ENCODE measurements at regions not wholly inside any gene's neighbourhood (a gene's known extent, or its start where the extent isn't known, plus 50 kb on each side); places are given as distances from the start of the nearest gene placed in this dataset.
"Not testable (repeated sequence)": the region's sequence is repeated elsewhere in the genome, so short reads cannot be mapped to it uniquely, and the experiment has no call there.

DNA sequence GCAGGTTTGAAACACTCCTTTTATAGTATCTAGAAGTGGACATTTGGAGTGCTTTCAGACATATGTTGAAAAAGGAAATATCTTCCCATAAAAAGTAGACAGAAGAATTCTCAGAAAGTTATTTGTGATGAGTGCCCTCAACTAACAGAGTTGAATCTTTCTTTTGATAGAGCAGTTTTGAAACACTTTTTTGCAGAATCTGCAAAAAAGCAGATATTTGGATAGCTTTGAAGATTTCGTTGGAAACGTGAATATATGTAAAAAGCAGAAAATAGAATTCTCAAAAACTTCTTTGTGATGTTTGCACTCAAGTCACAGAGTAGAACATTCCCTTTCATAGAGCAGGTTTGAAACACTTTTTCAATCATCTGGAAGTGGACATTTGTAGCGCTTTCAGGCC lies 676.4 kb upstream of the ZNF337 start:
- not testable (repeated sequence) for H3K9ac ChIP-seq (ENCODE audit: low read depth, low read length); H3K36me3 ChIP-seq (ENCODE audit: control insufficient read depth, insufficient read depth, low read length); H3K4me3 ChIP-seq (ENCODE audit: low read depth, low read length); H3K27me3 ChIP-seq (ENCODE audit: control insufficient read depth, insufficient read depth, low read length); H3K9me3 ChIP-seq (ENCODE audit: control insufficient read depth, insufficient read depth, low read length); H3K4me1 ChIP-seq (ENCODE audit: control insufficient read depth, insufficient read depth, low read length)

DNA sequence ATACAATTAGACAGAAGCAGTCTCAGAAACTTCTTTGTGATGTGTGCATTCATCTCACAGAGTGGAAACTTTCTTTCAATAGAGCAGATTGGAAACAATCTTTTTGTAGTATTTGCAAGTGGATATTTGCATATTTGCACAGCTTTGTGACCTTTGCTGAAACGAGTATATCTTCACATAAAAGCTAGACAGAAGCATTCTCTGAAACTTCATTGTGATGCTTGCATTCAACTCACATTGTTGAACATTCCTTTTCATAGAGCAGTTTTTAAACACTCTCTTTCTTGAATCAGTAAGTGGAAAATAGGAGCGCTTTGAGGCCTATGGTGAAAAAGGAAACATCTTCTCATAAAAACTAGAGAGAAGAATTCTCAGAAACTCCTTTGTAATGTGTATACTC lies 657.9 kb upstream of the ZNF337 start:
- no peaks in the 10 kb centered on the region for H3K27me3 ChIP-seq (ENCODE audit: control insufficient read depth, insufficient read depth, low read length)
- H3K9me3 ChIP-seq (ENCODE audit: control insufficient read depth, insufficient read depth, low read length), result peaks cover 4% of the 10 kb centered on the region
- no peak overlapping the region for H3K9ac ChIP-seq (ENCODE audit: low read depth, low read length)
- H3K4me3 ChIP-seq (ENCODE audit: low read depth, low read length), result no peak overlapping the region
- H3K36me3 ChIP-seq (ENCODE audit: control insufficient read depth, insufficient read depth, low read length), result no peaks in the 10 kb centered on the region
- H3K4me1 ChIP-seq (ENCODE audit: control insufficient read depth, insufficient read depth, low read length), result no peaks in the 10 kb centered on the region

DNA sequence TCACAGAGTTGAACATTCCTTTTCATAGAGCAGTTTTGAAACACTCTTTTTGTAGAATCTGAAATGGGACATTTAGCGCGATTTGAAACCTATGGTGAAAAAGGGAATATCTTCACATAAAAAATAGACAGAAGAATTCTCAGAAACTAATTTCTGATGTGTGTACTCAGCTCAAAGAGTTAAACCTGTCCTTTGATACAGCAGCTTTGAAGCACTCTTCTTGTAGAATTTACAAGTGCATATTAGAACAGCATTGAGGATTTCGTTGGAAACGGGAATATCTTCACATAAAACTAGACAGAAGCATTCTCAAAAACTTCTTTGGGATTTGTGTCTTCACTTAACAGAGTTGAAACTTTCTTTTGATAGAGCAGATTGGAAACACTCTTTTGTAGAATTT lies 650.7 kb upstream of the ZNF337 start:
- no peaks in the 10 kb centered on the region for H3K27me3 ChIP-seq (ENCODE audit: control insufficient read depth, insufficient read depth, low read length)
- H3K9ac ChIP-seq (ENCODE audit: low read depth, low read length), result no peak overlapping the region

DNA sequence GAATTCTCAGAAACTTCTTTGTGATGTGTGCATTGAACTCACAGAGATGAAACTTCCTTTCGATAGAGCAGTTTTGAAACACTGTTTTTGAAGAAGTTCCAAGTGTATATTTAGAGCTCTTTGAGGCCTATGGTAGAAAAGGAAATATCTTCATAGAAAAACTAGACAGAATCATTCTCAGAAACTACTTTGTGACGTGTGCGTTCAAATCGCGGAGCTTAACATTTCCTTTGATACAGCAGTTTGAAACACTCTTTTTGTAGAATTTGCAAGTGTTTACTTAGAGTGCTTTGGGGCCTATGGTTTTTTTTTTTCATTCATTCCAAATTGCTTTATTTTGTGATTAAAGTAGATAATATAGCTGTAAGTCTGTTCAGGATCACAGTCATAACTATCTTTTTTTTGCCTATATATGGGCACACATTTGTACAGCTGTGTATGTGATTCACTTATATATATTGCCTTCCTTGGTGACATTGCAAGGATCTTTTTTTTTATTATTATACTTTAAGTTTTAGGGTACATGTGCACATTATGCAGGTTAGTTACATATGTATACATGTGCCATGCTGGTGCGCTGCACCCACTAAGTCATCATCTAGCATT lies 643.9 kb upstream of the ZNF337 start:
- not testable (repeated sequence) for H3K4me1 ChIP-seq (ENCODE audit: control insufficient read depth, insufficient read depth, low read length); H3K9ac ChIP-seq (ENCODE audit: low read depth, low read length); H3K9me3 ChIP-seq (ENCODE audit: control insufficient read depth, insufficient read depth, low read length); H3K27me3 ChIP-seq (ENCODE audit: control insufficient read depth, insufficient read depth, low read length); H3K4me3 ChIP-seq (ENCODE audit: low read depth, low read length); H3K36me3 ChIP-seq (ENCODE audit: control insufficient read depth, insufficient read depth, low read length)

More for the DNA sequence above, 650.7 kb upstream of the ZNF337 start:
- no peak overlapping the region for H3K4me3 ChIP-seq (ENCODE audit: low read depth, low read length)
- no peaks in the 10 kb centered on the region for H3K36me3 ChIP-seq (ENCODE audit: control insufficient read depth, insufficient read depth, low read length)
- H3K9me3 ChIP-seq (ENCODE audit: control insufficient read depth, insufficient read depth, low read length), result no peaks in the 10 kb centered on the region
- no peaks in the 10 kb centered on the region for H3K4me1 ChIP-seq (ENCODE audit: control insufficient read depth, insufficient read depth, low read length)

DNA sequence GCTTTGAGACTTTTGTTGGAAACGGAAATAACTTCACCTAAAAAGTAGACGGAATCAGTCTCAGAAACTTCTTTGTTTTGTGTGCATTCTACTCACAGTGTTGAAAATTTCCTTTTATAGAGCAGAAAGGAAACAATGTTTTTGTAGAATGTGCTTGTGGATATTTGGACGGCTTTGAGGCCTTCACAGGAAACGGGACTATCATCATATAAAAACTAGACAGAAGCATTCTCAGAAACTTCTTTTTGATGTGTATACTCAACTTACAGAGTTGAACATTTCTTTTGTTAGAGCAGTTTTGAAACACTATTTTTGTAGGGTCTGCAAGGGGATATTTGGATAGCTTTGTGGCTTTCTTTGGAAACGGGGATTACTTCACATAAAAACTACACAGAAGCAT lies 627.5 kb upstream of the ZNF337 start:
- Histone ChIP-seq H3K4me3 (ENCODE audit: low read depth, low read length) (no peak overlapping the region), H3K27me3 (ENCODE audit: control insufficient read depth, insufficient read depth, low read length) (no peaks in the 10 kb centered on the region), H3K9me3 (ENCODE audit: control insufficient read depth, insufficient read depth, low read length) (peaks cover under 1% of the 10 kb centered on the region), H3K36me3 (ENCODE audit: control insufficient read depth, insufficient read depth, low read length) (no peaks in the 10 kb centered on the region), H3K9ac (ENCODE audit: low read depth, low read length) (no peak overlapping the region), H3K4me1 (ENCODE audit: control insufficient read depth, insufficient read depth, low read length) (no peaks in the 10 kb centered on the region)

DNA sequence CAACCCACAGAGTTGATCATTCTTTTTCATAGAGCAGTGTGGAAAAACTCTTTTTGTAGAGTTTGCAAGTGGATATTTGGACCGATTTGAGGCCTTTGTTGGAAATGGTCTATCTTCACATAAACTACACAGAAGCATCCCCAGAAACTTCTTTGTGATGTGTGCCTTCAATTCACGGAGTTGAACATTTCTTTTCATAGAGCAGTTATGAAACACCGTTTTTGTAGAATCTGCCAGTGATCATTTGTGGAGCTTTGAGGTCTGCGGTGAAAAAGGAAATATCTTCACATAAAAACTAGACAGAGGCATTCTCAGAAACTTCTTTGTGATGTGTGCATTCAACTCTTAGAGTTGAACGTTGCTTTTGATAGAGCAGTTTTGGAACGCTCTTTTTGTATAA lies 618.4 kb upstream of the ZNF337 start:
- no peak overlapping the region for H3K9ac ChIP-seq (ENCODE audit: low read depth, low read length)
- H3K4me1 ChIP-seq (ENCODE audit: control insufficient read depth, insufficient read depth, low read length), result no peaks in the 10 kb centered on the region
- H3K4me3 ChIP-seq (ENCODE audit: low read depth, low read length), result no peak overlapping the region
- peaks cover 3% of the 10 kb centered on the region for H3K9me3 ChIP-seq (ENCODE audit: control insufficient read depth, insufficient read depth, low read length)
- H3K27me3 ChIP-seq (ENCODE audit: control insufficient read depth, insufficient read depth, low read length), result no peaks in the 10 kb centered on the region
- H3K36me3 ChIP-seq (ENCODE audit: control insufficient read depth, insufficient read depth, low read length), result no peaks in the 10 kb centered on the region

DNA sequence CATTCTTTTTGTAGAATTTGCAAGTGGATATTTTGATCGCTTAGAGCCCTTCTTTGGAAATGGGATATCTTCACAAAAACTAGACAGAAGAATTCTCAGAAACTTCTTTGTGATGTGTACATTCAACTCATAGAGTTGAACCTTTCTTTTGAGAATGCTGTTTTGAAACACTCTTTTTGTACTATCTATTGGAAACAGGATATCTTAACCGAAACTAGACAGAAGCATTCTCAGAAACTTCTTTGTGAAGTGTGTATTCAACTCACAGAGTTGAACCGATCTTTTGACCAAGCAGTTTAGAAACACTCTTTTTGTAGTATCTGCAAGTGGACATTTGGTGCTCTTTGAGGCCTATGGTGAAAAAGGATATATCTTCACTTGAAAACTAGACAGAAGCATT lies 613.1 kb upstream of the ZNF337 start:
- not testable (repeated sequence) for H3K36me3 ChIP-seq (ENCODE audit: control insufficient read depth, insufficient read depth, low read length); H3K4me1 ChIP-seq (ENCODE audit: control insufficient read depth, insufficient read depth, low read length); H3K9me3 ChIP-seq (ENCODE audit: control insufficient read depth, insufficient read depth, low read length); H3K9ac ChIP-seq (ENCODE audit: low read depth, low read length); H3K4me3 ChIP-seq (ENCODE audit: low read depth, low read length); H3K27me3 ChIP-seq (ENCODE audit: control insufficient read depth, insufficient read depth, low read length)

DNA sequence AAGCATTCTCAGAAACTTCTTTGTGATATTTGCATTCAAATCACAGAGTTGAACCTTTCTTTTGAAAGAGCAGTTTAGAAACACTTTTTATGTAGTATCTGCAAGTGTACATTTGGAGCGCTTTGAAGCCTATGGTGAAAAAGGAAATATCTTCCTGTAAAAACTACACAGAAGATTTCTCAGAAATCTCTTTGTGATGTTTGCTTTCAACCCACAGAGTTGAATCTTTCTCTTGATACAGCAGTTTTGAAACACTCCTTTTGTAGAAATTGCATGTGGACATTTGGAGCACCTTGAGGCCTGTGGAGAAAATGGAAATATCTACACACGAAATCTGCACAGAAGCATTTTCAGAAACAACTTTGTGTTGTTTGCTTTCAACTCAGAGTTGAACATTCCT lies 612.3 kb upstream of the ZNF337 start:
- H3K36me3 ChIP-seq (ENCODE audit: control insufficient read depth, insufficient read depth, low read length), result no peaks in the 10 kb centered on the region
- no peaks in the 10 kb centered on the region for H3K9me3 ChIP-seq (ENCODE audit: control insufficient read depth, insufficient read depth, low read length)
- no peaks in the 10 kb centered on the region for H3K4me1 ChIP-seq (ENCODE audit: control insufficient read depth, insufficient read depth, low read length)
- no peak overlapping the region for H3K9ac ChIP-seq (ENCODE audit: low read depth, low read length)
- H3K27me3 ChIP-seq (ENCODE audit: control insufficient read depth, insufficient read depth, low read length), result no peaks in the 10 kb centered on the region
- no peak overlapping the region for H3K4me3 ChIP-seq (ENCODE audit: low read depth, low read length)

DNA sequence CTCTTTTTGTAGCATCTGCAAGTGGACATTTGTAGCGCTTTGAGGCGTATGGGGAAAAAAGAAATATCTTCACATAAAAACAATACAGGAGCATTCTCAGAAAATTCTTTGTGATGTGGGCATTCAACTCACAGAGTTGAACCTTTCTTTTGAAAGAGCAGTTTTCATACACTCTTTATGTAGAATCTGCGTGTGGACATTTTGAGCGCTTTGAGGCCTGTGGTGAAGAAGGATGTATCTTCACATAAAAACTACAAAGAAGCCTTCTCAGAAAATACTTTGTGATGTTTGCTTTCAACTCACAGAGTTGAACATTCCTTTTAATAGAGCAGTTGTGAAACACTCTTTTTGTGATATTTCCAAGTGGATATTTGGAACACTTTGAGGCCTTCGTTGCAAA lies 598.4 kb upstream of the ZNF337 start:
- H3K4me1 ChIP-seq (ENCODE audit: control insufficient read depth, insufficient read depth, low read length), result no peaks in the 10 kb centered on the region
- no peaks in the 10 kb centered on the region for H3K27me3 ChIP-seq (ENCODE audit: control insufficient read depth, insufficient read depth, low read length)
- no peaks in the 10 kb centered on the region for H3K36me3 ChIP-seq (ENCODE audit: control insufficient read depth, insufficient read depth, low read length)
- H3K4me3 ChIP-seq (ENCODE audit: low read depth, low read length), result no peak overlapping the region
- no peaks in the 10 kb centered on the region for H3K9me3 ChIP-seq (ENCODE audit: control insufficient read depth, insufficient read depth, low read length)
- no peak overlapping the region for H3K9ac ChIP-seq (ENCODE audit: low read depth, low read length)

DNA sequence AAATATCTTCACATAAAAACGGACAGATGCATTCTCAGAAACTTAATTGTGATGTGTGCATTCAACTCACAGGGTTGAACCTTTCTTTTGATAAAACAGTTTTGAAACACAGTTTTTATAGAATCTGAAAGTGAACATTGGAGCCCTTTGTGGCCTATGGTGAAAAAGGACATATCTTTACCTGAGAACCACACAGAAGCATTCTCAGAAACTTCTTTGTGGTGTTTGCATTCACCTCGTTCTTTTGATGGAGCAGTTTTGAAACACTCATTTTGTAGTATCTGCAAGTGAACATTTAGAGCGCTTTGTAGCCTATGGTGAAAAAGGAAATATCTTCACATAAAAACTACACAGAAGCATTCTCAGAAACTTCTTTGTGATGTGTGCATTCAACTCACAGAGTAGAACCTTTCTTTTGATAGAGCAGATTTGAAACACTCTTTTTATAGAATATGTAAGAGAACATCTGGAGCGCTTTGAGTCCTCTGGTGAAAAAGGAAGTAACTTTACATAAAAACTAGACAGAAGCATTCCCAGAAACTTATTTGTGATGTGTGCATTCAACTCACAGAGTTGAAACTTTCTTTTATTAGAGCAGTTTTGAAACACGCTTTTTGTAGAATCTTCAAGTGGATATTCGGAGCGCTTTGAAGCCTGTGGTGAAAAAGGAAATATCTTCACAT lies 591.9 kb upstream of the ZNF337 start:
- not testable (repeated sequence) for H3K27me3 ChIP-seq (ENCODE audit: control insufficient read depth, insufficient read depth, low read length); H3K4me1 ChIP-seq (ENCODE audit: control insufficient read depth, insufficient read depth, low read length); H3K4me3 ChIP-seq (ENCODE audit: low read depth, low read length); H3K36me3 ChIP-seq (ENCODE audit: control insufficient read depth, insufficient read depth, low read length); H3K9ac ChIP-seq (ENCODE audit: low read depth, low read length); H3K9me3 ChIP-seq (ENCODE audit: control insufficient read depth, insufficient read depth, low read length)

DNA sequence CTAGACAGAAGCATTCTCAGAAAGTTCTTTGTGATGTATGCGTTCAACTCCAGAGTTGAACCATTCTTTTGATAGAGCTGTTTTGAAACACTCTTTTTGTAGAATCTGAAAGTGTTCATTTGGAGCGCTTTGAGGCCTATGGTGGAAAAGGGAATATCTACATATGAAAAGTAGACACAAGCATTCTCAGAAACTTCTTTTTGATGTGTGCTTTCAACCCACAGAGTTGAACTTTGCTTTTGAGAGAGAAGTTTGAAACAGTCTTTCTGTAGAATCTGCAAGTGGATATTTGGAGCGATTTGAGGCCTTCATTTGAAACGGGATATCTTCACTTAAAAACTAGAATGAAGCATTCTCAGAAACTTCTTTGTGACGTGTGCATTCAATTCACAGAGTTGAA lies 582.6 kb upstream of the ZNF337 start:
- Histone ChIP-seq H3K9ac (ENCODE audit: low read depth, low read length) (no peak overlapping the region), H3K27me3 (ENCODE audit: control insufficient read depth, insufficient read depth, low read length) (peaks cover 2% of the 10 kb centered on the region), H3K4me3 (ENCODE audit: low read depth, low read length) (no peak overlapping the region), H3K9me3 (ENCODE audit: control insufficient read depth, insufficient read depth, low read length) (no peaks in the 10 kb centered on the region), H3K36me3 (ENCODE audit: control insufficient read depth, insufficient read depth, low read length) (no peaks in the 10 kb centered on the region), H3K4me1 (ENCODE audit: control insufficient read depth, insufficient read depth, low read length) (no peaks in the 10 kb centered on the region)

DNA sequence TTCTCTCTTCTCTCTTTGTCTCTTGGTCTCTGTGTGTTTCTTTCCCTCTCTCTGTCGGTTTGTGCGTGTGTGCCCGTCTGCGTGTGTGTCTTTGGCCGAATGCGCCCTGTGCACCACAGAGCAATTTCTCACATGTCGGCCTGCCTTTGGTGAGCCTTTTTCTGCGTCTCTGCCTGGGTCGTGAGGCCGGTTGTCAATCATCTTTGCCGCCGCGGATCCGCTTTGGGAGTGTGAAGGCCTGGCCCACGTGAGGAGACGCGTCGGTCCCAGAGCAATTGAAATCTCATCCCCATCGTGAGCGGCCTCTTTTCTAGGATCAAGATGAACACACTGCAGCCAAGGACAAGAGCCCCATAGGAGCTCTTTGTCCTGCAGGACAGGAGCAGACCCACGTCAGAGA lies 580.7 kb upstream of the ZNF337 start:
- no peak overlapping the region for H3K9ac ChIP-seq (ENCODE audit: low read depth, low read length)
- H3K4me1 ChIP-seq (ENCODE audit: control insufficient read depth, insufficient read depth, low read length), result no peaks in the 10 kb centered on the region

More for the DNA sequence above, 580.7 kb upstream of the ZNF337 start:
- no peaks in the 10 kb centered on the region for H3K9me3 ChIP-seq (ENCODE audit: control insufficient read depth, insufficient read depth, low read length)
- no peaks in the 10 kb centered on the region for H3K36me3 ChIP-seq (ENCODE audit: control insufficient read depth, insufficient read depth, low read length)
- no peak overlapping the region for H3K4me3 ChIP-seq (ENCODE audit: low read depth, low read length)
- H3K27me3 ChIP-seq (ENCODE audit: control insufficient read depth, insufficient read depth, low read length), result peaks cover 2% of the 10 kb centered on the region

Data from iPS-15b (cell line).